Umbilical cord (tissue), 1 donor: ENCODE measurements at regions not wholly inside any gene's neighbourhood (a gene's known extent, or its start where the extent isn't known, plus 50 kb on each side); places are given as distances from the start of the nearest gene placed in this dataset.
"Not testable (repeated sequence)": the region's sequence is repeated elsewhere in the genome, so short reads cannot be mapped to it uniquely, and the experiment has no call there.

Source experiments
- DNase-seq: peaks from one replicate; pipeline ENCODE4 v3.0.0-alpha.2; 2015; ENCODE audit warnings: low spot score

GRCh38 chr4:137861682-137862081, 329.4 kb upstream of the PCDH18 start:
- DNase-seq: peak; percentile 25

GRCh38 chr4:137853424-137853823, 321.1 kb upstream of the PCDH18 start:
- no peak for DNase-seq

- no peak for DNase-seq
Observed at GRCh38 chr4:137852326-137852725, 320.0 kb upstream of the PCDH18 start.

GRCh38 chr4:137851435-137851834, 319.1 kb upstream of the PCDH18 start:
- DNase-seq: no peak

GRCh38 chr4:137827945-137828344, 295.7 kb upstream of the PCDH18 start:
- not testable (repeated sequence) for DNase-seq

GRCh38 chr4:137825505-137825904, 293.2 kb upstream of the PCDH18 start:
- DNase-seq: no peak

- DNase-seq: no peak
Observed at GRCh38 chr4:137823007-137823406, 290.7 kb upstream of the PCDH18 start.

- no peak for DNase-seq
Observed at GRCh38 chr4:137819964-137820383, 287.7 kb upstream of the PCDH18 start.

GRCh38 chr4:137812258-137812657, 280.0 kb upstream of the PCDH18 start:
- DNase-seq: no peak

- DNase-seq: no peak
Observed at GRCh38 chr4:137806420-137806819, 274.1 kb upstream of the PCDH18 start.

GRCh38 chr4:137804906-137805495, 272.7 kb upstream of the PCDH18 start:
- no peak for DNase-seq

GRCh38 chr4:137800861-137801260, 268.6 kb upstream of the PCDH18 start:
- DNase-seq: no peak

- DNase-seq: peak; percentile 11
Observed at GRCh38 chr4:137794764-137795254, 262.5 kb upstream of the PCDH18 start.

- not testable (repeated sequence) for DNase-seq
Observed at GRCh38 chr4:137789263-137789662, 257.0 kb upstream of the PCDH18 start.

GRCh38 chr4:137783923-137784322, 251.6 kb upstream of the PCDH18 start:
- DNase-seq: not testable (repeated sequence)

- DNase-seq: no peak
Observed at GRCh38 chr4:137775701-137776100, 243.4 kb upstream of the PCDH18 start.

- DNase-seq: no peak
Observed at GRCh38 chr4:137774501-137774900, 242.2 kb upstream of the PCDH18 start.

- DNase-seq: peak; percentile 9
Observed at GRCh38 chr4:137768881-137769280, 236.6 kb upstream of the PCDH18 start.

GRCh38 chr4:137768196-137768595, 235.9 kb upstream of the PCDH18 start:
- no peak for DNase-seq

- DNase-seq: no peak
Observed at GRCh38 chr4:137762591-137762990, 230.3 kb upstream of the PCDH18 start.

GRCh38 chr4:137754652-137755471, 222.6 kb upstream of the PCDH18 start:
- peak; percentile 40 for DNase-seq

GRCh38 chr4:137749466-137749865, 217.2 kb upstream of the PCDH18 start:
- DNase-seq: no peak

GRCh38 chr4:137748616-137749015, 216.3 kb upstream of the PCDH18 start:
- no peak for DNase-seq
